Transverse colon (tissue), 4 donors: ENCODE measurements at regions not wholly inside any gene's neighbourhood (a gene's known extent, or its start where the extent isn't known, plus 50 kb on each side); places are given as distances from the start of the nearest gene placed in this dataset.

Experiments
- EP300 ChIP-seq: sonication (generic); formaldehyde crosslinking; IDR thresholded peaks from one replicate; pipeline ENCODE4 v1.6.1; 2017; ENCODE audit warnings: antibody characterized with exemption, low read depth
- POLR2A ChIP-seq: fragments of 450-650 bp; IDR thresholded peaks from one replicate; pipeline ENCODE4 v1.6.1; 2016; ENCODE audit warnings: antibody characterized with exemption, mild to moderate bottlenecking, moderate library complexity
- POLR2AphosphoS5 ChIP-seq, 3 donors: sonication (generic); formaldehyde crosslinking; IDR thresholded peaks; one replicate each; pipeline ENCODE4 v1.6.1; 2016; ENCODE audit warnings: antibody characterized with exemption in 3 of 3
- TF ChIP-seq, protein P1 (sequence below), 5 experiments: fragments of 200-600 bp in 3 of 5; fragments of 450-650 bp in 2 of 5; sonication (generic) in 3 of 5; IDR thresholded peaks; 1 replicate in 2 of 5; 2 replicates in 3 of 5; pipeline ENCODE4 v1.5.1; 2016 to 2017; ENCODE audit warnings: antibody characterized with exemption in 5 of 5, inconsistent platforms in 3 of 5, mild to moderate bottlenecking in 2 of 5, moderate library complexity in 1 of 5

DNA sequence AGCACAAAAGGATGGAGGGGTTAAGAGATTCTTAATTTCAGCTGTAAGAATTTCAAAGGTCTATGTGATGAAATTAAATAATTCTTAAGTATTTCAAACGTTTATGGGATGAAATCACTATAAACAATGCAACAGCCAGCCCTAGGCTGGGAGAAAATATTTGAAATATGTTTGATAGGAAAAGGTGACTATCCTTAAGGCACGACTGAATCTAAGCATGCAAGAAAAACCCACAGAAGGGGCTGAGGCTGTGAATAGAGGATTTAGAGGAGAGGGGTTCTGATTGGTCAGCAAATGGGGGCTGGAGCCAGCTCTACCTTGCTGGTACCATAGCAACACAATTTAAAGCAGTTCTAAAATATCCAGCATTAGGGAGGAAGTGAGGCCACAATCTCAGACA, 220.8 kb upstream of the ATP10A start:
- TF ChIP-seq, protein P1, sequence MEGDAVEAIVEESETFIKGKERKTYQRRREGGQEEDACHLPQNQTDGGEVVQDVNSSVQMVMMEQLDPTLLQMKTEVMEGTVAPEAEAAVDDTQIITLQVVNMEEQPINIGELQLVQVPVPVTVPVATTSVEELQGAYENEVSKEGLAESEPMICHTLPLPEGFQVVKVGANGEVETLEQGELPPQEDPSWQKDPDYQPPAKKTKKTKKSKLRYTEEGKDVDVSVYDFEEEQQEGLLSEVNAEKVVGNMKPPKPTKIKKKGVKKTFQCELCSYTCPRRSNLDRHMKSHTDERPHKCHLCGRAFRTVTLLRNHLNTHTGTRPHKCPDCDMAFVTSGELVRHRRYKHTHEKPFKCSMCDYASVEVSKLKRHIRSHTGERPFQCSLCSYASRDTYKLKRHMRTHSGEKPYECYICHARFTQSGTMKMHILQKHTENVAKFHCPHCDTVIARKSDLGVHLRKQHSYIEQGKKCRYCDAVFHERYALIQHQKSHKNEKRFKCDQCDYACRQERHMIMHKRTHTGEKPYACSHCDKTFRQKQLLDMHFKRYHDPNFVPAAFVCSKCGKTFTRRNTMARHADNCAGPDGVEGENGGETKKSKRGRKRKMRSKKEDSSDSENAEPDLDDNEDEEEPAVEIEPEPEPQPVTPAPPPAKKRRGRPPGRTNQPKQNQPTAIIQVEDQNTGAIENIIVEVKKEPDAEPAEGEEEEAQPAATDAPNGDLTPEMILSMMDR (IDR thresholded peaks at IDR 0.05) = no peak
- TF ChIP-seq POLR2A = no peak
- TF ChIP-seq POLR2AphosphoS5 (IDR thresholded peaks at IDR 0.05) = no peak
- no peak for TF ChIP-seq EP300
